ENCODE measurements at regions not wholly inside any gene's neighbourhood (a gene's known extent, or its start where the extent isn't known, plus 50 kb on each side); places are given as distances from the start of the nearest gene placed in this dataset.

DNA sequence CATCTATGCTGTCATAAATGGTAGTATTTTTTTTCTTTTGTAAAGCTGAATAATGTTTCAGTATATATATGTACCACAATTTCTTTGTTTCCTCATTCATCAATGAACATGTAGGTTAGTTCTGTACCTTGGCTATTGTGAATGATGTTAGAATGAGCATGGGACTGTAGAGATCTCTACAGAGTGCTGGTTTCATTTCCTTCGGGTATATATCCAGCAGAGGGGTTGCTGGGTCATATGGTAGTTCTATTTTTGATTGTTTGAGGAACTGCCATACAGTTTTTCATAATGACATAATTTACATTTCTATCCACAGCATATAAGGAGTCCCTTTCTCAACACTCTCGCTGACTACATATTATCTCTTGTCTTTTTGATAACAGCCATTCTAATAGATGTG is 243.5 kb downstream of the CDH7 start:
- no peak for DNase-seq

- DNase-seq: no peak
These were observed 240.3 kb downstream of the CDH7 start for GRCh38 chr18:65990944-65991708.

DNA sequence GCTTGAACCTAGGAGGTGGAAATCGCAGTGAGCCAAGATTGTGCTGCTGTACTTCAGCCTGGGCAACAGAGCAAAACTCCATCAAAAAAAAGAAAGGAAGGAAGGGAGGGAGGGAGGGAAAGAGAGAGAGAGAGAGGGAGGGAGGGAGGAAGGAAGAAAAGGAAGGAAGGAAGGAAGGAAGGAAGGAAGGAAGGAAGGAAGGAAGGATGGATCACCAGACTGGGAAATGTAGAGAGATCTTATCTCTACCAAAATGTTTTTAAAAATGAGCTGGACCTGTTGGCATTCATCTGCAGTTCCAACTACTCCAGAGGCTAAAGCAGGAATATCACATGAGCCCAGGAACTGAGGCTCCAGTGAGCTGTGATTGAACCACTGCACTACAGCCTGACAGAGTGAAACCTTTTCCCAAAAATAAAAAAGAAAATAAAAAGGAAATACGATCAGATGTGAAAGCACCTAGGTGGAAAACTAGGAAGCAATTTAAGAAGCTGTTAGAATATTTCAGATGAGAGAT is 239.4 kb downstream of the CDH7 start:
- no peak for DNase-seq

DNA sequence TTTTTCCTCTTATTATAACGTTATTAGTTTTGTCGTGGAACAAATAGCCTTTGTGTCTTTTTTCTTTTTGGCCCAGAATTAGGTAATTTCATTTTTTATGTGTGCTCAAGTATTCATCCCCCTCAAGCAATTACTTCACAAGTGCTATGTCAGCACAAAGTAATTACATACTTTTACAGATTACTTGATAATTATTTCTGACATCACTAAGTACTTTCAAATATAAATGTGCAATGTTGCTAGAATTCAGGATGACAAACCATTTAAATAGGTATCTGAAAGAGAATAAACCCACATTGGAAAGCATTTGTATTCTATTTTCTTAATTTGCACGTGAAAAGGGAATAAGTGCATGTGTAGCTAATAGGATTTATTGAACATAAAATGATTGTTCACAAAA is 238.2 kb downstream of the CDH7 start:
- no peak for DNase-seq

DNA sequence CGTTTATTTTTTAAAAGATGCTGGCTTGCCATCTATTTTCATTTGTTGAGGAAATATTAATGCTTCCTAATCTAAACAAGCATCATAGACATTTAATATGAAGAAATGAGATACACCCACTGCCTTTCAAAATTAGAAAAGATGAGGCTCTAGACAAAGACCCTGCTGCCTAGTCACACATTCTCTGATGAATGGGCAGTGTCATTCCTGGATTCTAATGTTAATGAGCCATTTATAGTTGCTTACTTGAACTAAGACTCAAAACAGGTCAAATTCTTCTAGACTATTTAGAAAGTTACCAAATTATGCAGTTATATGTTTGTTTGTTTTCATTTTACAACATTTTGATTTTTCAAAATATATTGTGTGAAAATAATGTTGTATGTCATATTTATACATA is 237.6 kb downstream of the CDH7 start:
- DNase-seq: no peak

DNA sequence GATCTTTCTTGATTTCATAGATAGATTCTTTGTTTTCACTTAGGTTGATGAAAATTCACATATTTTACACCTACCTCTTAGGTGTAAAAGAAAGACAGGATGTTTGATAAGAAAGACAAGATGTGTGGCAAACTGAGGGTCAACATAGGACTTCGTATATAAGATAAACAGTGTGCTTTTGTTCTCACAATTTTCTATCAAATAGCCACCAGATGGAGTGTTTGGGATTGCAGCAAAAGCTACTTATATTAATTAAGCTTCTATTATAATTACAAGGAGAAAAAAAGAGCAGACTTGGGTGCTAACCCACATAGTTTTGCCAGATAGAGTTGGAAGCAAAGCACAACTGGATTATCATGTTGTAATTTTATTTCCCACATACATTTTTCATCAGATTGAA is 232.9 kb downstream of the CDH7 start:
- peak; percentile 59 for DNase-seq

- no peak for DNase-seq
These were observed 224.7 kb downstream of the CDH7 start for GRCh38 chr18:65975536-65975935.

GRCh38 chr18:65974758-65975157 is 223.9 kb downstream of the CDH7 start:
- no peak for DNase-seq

DNA sequence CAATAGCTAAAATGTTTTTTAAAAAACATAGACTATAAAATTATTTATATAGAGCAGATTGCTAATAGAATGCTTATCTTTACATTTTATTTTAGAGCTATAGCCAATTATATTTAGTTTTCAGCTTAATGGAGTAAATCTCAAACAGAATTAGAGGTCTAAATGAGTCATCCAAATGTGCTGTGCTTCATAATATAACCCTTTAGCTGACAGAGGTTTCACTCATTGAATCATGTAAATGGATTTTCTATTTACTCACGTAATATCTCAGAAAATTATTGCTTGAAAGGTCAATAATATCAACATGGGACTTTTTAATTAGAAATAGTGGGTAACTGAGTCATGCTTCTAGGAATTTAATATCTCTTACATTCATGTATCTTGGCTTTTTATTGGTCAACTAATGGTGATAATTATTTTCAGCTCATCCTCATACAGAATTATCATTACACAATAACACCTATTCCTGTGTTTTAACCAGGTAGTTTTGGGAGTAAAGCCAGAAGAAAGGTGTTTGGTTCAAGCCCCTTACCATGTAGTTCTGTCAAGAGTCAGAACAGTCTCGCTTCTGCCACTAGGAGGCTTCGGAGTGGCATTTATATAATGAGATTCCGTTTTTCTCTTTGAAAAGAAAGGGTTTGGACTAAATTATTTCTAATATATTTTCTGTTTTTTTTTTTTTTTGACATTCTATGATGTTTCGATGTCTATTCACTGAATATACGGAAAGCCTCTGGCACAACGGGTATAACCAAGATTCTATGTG is 217.6 kb downstream of the CDH7 start:
- peak; percentile 19 for DNase-seq

DNA sequence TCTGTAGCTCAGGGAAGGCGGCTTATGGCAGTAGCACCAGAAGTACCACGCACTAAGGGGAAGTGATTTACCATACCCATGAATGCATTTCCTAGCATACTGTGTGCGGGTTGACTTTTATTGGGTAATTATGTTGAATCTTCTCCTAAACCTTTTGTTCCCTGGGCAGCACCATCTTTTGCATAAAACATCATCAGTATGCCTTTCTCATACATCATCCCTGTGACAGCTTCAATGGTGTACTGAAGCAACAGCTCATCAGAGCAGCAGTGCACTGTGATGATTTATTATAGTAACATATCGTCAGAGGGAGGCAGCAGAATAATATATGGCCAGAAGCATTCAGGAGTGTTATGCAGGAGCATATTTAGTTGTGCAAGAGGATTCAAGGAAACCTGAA is 204.9 kb downstream of the CDH7 start:
- DNase-seq: no peak

GRCh38 chr18:65954372-65954771 is 203.6 kb downstream of the CDH7 start:
- no peak for DNase-seq

DNA sequence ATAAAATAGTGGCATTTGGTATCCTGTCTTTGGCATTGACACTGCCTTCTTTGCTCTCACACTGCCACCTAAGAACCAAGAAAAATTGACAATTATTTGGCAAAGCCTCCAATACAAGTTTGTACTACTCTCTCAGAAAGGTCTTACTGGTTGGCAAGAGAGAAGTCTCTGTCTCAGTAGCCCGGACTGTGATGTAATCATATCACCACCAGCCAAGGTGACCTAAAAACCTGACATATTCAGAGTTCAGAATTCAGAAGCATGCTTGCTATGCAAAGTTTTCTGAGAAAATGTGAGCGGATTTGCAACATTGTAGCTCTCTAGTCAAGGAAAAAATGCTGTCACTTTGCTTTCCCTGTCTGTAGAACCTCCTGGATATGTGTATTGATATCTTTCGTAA is 196.0 kb downstream of the CDH7 start:
- no peak for DNase-seq

- no peak for DNase-seq
These were observed 192.5 kb downstream of the CDH7 start for GRCh38 chr18:65943268-65943667.

- DNase-seq: no peak
These were observed 192.0 kb downstream of the CDH7 start for GRCh38 chr18:65942854-65943253.

GRCh38 chr18:65942104-65942503 is 191.3 kb downstream of the CDH7 start:
- DNase-seq: no peak

GRCh38 chr18:65941482-65941881 is 190.7 kb downstream of the CDH7 start:
- DNase-seq: no peak
